ENCODE measurements at regions not wholly inside any gene's neighbourhood (a gene's known extent, or its start where the extent isn't known, plus 50 kb on each side); places are given as distances from the start of the nearest gene placed in this dataset.

DNA sequence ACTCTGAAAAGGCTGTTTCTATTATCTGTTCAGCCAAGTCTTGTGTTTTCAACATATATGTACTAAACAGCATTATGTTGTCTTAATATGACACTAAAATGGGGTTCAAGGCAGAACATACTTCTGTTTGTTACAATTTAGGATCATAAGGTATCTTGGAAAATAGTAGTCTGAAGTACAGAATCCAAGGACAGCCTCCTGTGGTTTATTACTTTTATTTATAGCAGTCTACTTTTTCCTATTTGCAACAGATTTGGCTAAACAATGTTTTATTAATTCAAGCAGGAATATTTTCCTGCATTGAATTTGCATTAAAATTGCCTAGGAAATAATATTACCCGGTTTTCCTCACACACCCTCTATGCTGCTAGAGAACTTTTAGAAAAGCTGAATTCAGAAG lies 67.7 kb downstream of the PLEKHG1 start:
- H3K27me3 Mint-ChIP-seq (ENCODE audit: insufficient read depth, low read depth, poor library complexity) = no peaks in the 10 kb centered on the region
- ATAC-seq (no peak), DNase-seq (ENCODE audit: low spot score) (no peak)
- H3K4me3 ChIP-seq = no peak overlapping the region
- H3K4me2 ChIP-seq = no peak overlapping the region
- H3K27me3 ChIP-seq (ENCODE audit: insufficient read depth) = no peaks in the 10 kb centered on the region
- no peaks in the 10 kb centered on the region for H3K4me1 ChIP-seq (ENCODE audit: insufficient read depth)
- no peaks in the 10 kb centered on the region for H3K36me3 Mint-ChIP-seq (ENCODE audit: low read depth)
- no peaks in the 10 kb centered on the region for H4K20me1 ChIP-seq (replicated peaks; ENCODE audit: insufficient read depth)
- H3K4me3 Mint-ChIP-seq = no peak overlapping the region
- H3K4me1 Mint-ChIP-seq = peaks cover 7% of the 10 kb centered on the region
- no peak overlapping the region for H3K27ac Mint-ChIP-seq
- no peaks in the 10 kb centered on the region for H3K9me3 Mint-ChIP-seq
- H3K36me3 ChIP-seq (ENCODE audit: insufficient read depth) = no peaks in the 10 kb centered on the region
- no peak overlapping the region for H2AFZ ChIP-seq
- H3K79me2 ChIP-seq (replicated peaks; ENCODE audit: insufficient read depth) = no peaks in the 10 kb centered on the region
- no peak overlapping the region for H3K27ac ChIP-seq (ENCODE audit: low read depth)
- no peaks in the 10 kb centered on the region for H3F3A ChIP-seq (replicated peaks; ENCODE audit: low read depth)
- no peaks in the 10 kb centered on the region for H3K9me2 ChIP-seq (ENCODE audit: insufficient read depth)
- TF ChIP-seq JUNB (IDR thresholded peaks at IDR 0.05; ENCODE audit: unreplicated experiment) (no peak), EZH2 (IDR thresholded peaks at IDR 0.05; ENCODE audit: low read depth, unreplicated experiment) (no peak), CREB1 (CRISPR knock-in tag; IDR thresholded peaks at IDR 0.05; ENCODE audit: low read depth) (no peak), ZNF114 (CRISPR knock-in tag; IDR thresholded peaks at IDR 0.05) (no peak)
- TF ChIP-seq, protein P1, sequence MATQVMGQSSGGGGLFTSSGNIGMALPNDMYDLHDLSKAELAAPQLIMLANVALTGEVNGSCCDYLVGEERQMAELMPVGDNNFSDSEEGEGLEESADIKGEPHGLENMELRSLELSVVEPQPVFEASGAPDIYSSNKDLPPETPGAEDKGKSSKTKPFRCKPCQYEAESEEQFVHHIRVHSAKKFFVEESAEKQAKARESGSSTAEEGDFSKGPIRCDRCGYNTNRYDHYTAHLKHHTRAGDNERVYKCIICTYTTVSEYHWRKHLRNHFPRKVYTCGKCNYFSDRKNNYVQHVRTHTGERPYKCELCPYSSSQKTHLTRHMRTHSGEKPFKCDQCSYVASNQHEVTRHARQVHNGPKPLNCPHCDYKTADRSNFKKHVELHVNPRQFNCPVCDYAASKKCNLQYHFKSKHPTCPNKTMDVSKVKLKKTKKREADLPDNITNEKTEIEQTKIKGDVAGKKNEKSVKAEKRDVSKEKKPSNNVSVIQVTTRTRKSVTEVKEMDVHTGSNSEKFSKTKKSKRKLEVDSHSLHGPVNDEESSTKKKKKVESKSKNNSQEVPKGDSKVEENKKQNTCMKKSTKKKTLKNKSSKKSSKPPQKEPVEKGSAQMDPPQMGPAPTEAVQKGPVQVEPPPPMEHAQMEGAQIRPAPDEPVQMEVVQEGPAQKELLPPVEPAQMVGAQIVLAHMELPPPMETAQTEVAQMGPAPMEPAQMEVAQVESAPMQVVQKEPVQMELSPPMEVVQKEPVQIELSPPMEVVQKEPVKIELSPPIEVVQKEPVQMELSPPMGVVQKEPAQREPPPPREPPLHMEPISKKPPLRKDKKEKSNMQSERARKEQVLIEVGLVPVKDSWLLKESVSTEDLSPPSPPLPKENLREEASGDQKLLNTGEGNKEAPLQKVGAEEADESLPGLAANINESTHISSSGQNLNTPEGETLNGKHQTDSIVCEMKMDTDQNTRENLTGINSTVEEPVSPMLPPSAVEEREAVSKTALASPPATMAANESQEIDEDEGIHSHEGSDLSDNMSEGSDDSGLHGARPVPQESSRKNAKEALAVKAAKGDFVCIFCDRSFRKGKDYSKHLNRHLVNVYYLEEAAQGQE (IDR thresholded peaks at IDR 0.05; ENCODE audit: unreplicated experiment) = no peak

DNA sequence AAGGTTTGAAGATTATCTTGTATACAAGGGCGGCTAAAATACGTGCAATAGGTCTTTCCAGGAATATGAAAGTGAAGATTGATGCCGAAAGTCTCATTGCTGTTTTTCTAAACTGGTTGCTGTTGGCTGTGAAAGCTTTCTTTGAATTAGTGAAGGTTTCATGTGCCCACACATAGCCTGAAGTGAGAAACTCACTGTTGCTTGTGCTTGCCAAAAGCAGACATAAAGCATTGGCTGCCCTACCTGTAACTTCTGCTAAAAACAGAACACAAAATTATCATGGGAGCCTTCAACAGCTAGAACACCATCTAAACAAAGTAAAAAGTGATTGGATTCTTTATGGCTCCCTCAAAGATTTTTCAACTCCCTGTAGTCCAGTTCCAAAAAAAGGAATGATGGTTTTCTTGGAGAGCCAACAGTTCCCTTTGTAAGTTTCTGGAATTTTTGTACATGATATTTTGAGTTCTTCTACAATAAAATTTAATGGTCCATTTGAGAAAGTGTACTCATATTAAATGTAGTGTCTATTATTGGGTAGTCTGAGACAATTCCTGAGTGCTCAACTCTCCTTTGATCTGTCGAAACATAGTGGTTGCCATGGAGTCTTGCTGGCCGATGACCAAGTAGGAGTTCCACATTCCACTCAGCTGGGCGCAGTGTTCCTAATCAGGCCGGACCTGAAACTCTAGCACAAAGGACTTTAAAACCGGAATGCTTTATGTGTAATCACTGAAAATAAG lies 68.5 kb downstream of the PLEKHG1 start:
- no peaks in the 10 kb centered on the region for H3K36me3 ChIP-seq (ENCODE audit: insufficient read depth)
- no peaks in the 10 kb centered on the region for H4K20me1 ChIP-seq (replicated peaks; ENCODE audit: insufficient read depth)
- H3K4me1 Mint-ChIP-seq = peaks cover 7% of the 10 kb centered on the region
- no peaks in the 10 kb centered on the region for H3F3A ChIP-seq (replicated peaks; ENCODE audit: low read depth)
- no peaks in the 10 kb centered on the region for H3K9me3 Mint-ChIP-seq
- no peaks in the 10 kb centered on the region for H3K9me2 ChIP-seq (ENCODE audit: insufficient read depth)
- H3K27ac Mint-ChIP-seq = no peak overlapping the region; the same call in 1 of the 2 replicates
- H3K4me3 ChIP-seq = no peak overlapping the region
- TF ChIP-seq ZNF114 (CRISPR knock-in tag; IDR thresholded peaks at IDR 0.05) (no peak), STAT1 (IDR thresholded peaks at IDR 0.05; ENCODE audit: unreplicated experiment) (no peak), NANOG (IDR thresholded peaks at IDR 0.05; ENCODE audit: borderline replicate concordance) (no peak), EZH2 (IDR thresholded peaks at IDR 0.05; ENCODE audit: low read depth, unreplicated experiment) (no peak), EZH2phosphoT487 (IDR thresholded peaks at IDR 0.05; ENCODE audit: unreplicated experiment) (no peak), POLR2AphosphoS5 (IDR thresholded peaks at IDR 0.05; ENCODE audit: low read depth) (no peak)
- TF ChIP-seq, protein P2, sequence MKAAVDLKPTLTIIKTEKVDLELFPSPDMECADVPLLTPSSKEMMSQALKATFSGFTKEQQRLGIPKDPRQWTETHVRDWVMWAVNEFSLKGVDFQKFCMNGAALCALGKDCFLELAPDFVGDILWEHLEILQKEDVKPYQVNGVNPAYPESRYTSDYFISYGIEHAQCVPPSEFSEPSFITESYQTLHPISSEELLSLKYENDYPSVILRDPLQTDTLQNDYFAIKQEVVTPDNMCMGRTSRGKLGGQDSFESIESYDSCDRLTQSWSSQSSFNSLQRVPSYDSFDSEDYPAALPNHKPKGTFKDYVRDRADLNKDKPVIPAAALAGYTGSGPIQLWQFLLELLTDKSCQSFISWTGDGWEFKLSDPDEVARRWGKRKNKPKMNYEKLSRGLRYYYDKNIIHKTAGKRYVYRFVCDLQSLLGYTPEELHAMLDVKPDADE (IDR thresholded peaks at IDR 0.05) = no peak
- TF ChIP-seq, protein P3, sequence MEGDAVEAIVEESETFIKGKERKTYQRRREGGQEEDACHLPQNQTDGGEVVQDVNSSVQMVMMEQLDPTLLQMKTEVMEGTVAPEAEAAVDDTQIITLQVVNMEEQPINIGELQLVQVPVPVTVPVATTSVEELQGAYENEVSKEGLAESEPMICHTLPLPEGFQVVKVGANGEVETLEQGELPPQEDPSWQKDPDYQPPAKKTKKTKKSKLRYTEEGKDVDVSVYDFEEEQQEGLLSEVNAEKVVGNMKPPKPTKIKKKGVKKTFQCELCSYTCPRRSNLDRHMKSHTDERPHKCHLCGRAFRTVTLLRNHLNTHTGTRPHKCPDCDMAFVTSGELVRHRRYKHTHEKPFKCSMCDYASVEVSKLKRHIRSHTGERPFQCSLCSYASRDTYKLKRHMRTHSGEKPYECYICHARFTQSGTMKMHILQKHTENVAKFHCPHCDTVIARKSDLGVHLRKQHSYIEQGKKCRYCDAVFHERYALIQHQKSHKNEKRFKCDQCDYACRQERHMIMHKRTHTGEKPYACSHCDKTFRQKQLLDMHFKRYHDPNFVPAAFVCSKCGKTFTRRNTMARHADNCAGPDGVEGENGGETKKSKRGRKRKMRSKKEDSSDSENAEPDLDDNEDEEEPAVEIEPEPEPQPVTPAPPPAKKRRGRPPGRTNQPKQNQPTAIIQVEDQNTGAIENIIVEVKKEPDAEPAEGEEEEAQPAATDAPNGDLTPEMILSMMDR (conservative IDR thresholded peaks at IDR 0.05; ENCODE audit: low read depth in 2 of 2) = 0 out of 4 replicates have a peak, but pooled peaks of 1 of the 2 experiments have one; percentile 2
- TF ChIP-seq, protein P1 (IDR thresholded peaks at IDR 0.05; ENCODE audit: unreplicated experiment) = no peak
- H3K79me2 ChIP-seq (replicated peaks; ENCODE audit: insufficient read depth) = no peaks in the 10 kb centered on the region
- peak; percentile 47 for DNase-seq (ENCODE audit: low spot score)
- no peaks in the 10 kb centered on the region for H3K27me3 ChIP-seq (ENCODE audit: insufficient read depth)
- no peak overlapping the region for H3K27ac ChIP-seq (ENCODE audit: low read depth)
- no peak overlapping the region for H2AFZ ChIP-seq
- H3K4me2 ChIP-seq = no peak overlapping the region
- H3K27me3 Mint-ChIP-seq (ENCODE audit: insufficient read depth, low read depth, poor library complexity) = no peaks in the 10 kb centered on the region
- peak; percentile 41; the same call in 2 of the 3 replicates for ATAC-seq
- no peaks in the 10 kb centered on the region for H3K4me1 ChIP-seq (ENCODE audit: insufficient read depth)
- no peaks in the 10 kb centered on the region for H3K36me3 Mint-ChIP-seq (ENCODE audit: low read depth)
- no peak overlapping the region for H3K4me3 Mint-ChIP-seq
